B cell (primary cell): ENCODE measurements at regions not wholly inside any gene's neighbourhood (a gene's known extent, or its start where the extent isn't known, plus 50 kb on each side); places are given as distances from the start of the nearest gene placed in this dataset.

Source experiments
- EZH2 ChIP-seq: IDR thresholded peaks from 2 replicates; pipeline ENCODE4 v1.6.1; 2012; ENCODE audit warnings: borderline replicate concordance, low read depth, mild to moderate bottlenecking, moderate library complexity, low read length; ENCODE audit not compliant: insufficient read depth, poor library complexity, severe bottlenecking
- TF ChIP-seq, protein P1 (sequence below): fragments of 200-600 bp; IDR thresholded peaks from one replicate; pipeline ENCODE4 v1.8.0; 2022; ENCODE audit warnings: antibody characterized with exemption, mild to moderate bottlenecking

DNA sequence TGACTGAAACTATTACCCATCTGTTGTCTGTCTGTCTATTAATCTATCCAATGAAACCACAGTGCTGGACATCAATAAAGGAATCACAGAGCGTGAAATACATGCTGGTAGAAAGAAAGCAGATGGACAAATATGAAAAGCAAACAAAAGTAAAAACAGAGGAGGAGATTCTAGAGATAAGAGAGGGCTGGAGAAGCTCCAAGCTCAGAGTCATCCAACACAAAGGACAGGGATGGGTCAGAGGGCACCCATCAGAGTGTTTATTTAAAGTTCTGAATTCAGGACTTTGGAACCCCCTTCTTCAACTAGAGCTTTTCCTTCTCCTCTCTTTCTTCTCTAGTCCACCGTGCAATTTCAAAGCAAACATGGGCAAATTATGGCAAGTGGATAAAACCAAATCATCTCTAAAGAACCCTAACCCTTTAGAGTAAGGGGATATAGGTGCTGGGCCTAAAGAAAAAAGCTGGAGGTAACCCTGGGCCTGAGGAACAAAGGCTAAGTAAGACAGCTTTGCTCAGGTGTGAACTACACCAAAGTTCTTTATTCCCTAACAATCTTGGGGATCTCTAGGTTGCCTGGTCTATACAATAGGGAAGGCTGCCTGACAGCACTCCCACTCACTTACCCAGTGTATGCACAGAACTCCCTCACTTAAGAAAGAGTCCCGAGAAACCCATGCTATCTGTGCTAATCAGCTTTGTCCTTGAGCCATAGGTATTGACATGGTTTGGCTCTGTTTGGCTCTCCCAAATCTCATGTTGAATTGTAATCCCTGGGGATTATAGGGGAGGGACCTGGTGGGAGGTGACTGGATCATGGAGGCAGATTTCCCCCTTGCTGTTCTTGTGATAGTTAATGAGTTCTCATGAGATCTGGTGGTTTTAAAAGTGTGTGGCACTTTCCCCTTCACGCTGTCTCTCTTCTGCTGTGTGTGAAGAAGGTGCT, 97.0 kb downstream of the BAMBI start:
- TF ChIP-seq, protein P1, sequence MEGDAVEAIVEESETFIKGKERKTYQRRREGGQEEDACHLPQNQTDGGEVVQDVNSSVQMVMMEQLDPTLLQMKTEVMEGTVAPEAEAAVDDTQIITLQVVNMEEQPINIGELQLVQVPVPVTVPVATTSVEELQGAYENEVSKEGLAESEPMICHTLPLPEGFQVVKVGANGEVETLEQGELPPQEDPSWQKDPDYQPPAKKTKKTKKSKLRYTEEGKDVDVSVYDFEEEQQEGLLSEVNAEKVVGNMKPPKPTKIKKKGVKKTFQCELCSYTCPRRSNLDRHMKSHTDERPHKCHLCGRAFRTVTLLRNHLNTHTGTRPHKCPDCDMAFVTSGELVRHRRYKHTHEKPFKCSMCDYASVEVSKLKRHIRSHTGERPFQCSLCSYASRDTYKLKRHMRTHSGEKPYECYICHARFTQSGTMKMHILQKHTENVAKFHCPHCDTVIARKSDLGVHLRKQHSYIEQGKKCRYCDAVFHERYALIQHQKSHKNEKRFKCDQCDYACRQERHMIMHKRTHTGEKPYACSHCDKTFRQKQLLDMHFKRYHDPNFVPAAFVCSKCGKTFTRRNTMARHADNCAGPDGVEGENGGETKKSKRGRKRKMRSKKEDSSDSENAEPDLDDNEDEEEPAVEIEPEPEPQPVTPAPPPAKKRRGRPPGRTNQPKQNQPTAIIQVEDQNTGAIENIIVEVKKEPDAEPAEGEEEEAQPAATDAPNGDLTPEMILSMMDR: no peak
- no peak for TF ChIP-seq EZH2
